ENCODE measurements at regions not wholly inside any gene's neighbourhood (a gene's known extent, or its start where the extent isn't known, plus 50 kb on each side); places are given as distances from the start of the nearest gene placed in this dataset.

DNA sequence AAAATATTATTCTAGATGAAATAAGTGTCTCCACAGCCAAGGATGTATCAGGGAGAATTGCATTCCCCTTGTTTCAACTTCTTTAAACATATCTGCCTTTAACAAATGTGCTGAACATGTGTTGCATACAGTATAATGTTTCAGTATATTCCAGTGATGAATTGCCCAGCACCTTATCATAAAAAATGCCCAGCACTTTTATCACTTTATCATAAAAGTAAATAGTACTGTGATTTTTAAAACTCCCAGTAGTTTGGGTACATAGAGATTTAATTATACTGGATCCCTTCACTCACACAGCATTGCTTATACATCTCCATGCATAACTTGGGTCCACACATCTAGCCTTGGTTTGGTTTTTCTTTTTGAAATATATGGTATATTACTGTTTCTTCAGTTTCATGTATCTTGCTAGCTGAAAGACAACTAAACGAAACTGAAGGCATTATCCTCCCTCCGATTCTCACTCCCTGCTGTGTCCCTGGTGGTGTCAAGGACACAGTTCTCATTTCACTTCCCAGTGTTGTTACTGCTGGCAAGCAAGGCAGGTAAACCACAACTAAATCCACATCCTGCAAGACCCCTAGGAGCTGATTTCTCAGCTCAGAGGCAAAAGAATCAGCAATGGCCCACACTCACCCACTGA is 118.2 kb upstream of the SLC44A3 start:
- DNase-seq = no peak

DNA sequence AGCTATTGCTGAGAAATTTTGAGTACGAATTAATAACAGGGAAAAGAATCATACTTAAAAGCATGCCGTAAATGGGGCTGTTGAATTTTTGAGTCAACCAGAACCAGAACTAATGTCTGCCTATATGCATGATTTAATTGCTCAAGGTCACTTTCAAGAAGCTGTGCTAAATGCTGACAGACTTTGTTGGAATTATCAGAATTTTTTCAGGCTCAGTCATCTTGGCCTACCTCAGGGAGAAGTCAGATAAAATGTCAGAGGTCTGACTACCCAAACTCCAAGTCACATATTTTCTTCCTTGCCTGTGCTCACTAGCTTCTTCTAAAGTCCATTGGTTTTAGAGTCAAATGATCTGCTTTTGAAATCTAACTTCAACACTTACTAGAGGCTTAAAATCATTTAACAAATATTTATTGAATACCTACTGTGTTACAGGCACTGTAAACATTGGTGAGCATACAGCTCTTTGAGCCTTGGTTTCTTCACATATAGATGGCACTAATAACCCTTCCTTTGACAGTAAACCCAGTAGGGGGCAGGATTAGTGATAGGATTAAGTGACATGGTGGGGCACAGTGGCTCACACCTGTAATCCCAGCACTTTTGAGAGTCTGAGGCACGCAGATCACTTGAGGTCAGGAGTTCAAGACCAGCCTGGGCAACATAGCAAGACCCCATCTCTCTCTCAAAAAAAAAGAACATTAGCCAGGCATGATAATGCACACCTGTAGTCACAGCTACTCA is 121.2 kb upstream of the SLC44A3 start:
- no peak for DNase-seq

DNA sequence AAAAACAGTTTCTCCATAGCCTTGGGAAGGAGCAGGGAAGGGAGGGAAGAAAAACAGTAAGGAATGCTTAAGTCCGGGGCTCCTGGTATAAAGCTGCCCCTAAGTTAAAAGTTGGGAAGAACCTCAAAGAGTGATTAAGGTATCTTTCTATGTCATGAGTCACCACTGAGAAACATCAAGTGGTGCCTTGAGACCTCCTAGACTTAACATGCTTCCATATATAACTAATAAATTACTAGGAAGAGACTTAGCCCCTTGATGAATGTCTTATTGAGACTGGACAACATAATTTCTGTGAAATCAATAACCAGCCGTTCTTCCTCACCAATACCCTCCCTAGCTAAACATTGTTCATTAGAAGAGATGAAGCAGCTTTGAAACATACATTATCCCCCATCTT is 121.8 kb upstream of the SLC44A3 start:
- DNase-seq = no peak

GRCh38 chr1:94697839-94698238 is 122.3 kb upstream of the SLC44A3 start:
- peak; percentile 69 for DNase-seq

- DNase-seq = no peak
Measured at GRCh38 chr1:94694226-94694915, 125.8 kb upstream of the SLC44A3 start.

DNA sequence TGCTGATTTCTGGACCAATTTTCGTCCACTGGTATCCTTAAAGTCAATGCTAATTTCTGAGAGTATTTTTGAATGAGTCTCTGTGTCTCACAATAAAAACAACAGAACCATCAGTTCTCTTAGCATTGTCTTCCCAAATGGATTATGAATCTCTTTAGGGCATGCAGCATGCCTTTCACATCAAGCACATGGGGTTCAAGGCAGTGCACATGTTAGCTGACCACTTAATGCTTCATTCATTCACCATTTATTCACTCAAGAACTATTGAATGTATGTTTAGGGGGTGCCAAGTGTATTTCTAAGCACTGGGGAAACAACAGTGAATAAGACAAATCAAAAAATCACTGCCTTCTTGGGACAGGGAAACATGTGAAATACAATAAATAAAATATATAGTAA is 126.7 kb upstream of the SLC44A3 start:
- no peak for DNase-seq

- DNase-seq = no peak
Measured at GRCh38 chr1:94693029-94693428, 127.1 kb upstream of the SLC44A3 start.

DNA sequence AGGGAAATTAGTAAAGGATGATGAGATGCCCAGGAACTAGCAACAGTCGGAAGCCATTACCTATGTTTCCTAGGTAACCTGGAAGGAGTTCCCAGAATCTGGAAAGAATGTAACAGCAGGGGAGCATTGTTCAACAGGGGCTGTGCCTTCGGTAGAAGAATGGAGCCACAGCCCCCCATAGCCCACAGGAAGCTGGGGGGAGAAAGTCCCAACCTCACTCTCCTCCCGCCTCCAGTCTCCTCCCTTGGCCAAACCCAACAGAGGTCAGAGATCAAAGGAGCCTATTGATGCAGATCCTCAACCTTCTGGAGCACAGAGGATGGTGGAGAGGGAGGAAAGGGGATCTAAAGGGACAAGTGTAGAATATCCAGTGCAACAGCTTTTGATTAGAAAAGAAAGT is 131.5 kb upstream of the SLC44A3 start:
- DNase-seq = no peak

- no peak for DNase-seq
Measured at GRCh38 chr1:94686882-94687281, 133.3 kb upstream of the SLC44A3 start.

DNA sequence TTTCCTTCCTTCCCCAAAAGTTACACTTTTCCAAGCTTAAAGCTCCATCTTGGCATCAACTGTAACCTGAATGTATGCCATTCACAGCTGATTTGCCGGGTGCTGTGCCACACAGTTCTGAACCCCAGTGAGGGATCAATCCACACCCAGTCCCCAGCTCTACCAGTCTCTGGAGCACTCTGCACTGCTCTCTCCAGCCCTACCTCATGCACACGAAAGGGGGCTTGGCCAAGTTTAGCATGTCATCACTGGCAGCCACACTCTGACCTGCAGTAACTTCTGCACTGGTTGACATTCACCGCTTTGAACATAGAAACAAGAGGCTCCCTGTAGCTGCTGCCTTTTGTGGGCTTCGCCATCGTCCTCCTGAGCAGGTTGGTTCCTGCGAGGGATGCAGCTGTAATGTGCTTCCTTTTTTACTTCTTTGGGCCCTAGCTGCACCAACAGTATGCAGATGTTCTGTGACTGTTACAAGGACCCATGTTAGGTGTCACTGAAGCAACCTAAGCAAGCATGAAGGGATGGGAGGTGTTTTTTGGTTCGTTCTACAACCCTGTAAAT is 135.4 kb upstream of the SLC44A3 start:
- no peak for DNase-seq

DNA sequence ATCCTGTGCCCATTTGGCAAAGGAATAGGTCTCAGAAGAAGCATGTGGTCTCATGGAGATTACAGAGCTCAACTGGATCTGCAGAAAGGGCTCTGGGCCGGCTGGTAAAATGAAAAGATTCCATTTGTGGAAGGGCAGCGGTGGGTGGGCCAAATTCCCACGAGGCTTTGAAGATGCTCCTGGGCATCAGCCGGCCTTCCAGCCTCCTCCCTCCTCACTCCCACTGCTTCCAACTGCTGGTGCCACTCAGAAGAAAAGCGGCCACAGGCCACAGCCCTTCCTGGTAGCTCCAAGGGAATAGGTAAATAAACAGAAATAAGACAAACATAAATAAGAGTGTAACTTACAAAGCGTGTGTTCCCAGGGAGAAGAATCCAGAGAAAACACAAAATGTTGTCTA is 136.3 kb upstream of the SLC44A3 start:
- no peak for DNase-seq

- no peak for DNase-seq
Measured at GRCh38 chr1:94680039-94680377, 138.4 kb upstream of the F3 start.

DNA sequence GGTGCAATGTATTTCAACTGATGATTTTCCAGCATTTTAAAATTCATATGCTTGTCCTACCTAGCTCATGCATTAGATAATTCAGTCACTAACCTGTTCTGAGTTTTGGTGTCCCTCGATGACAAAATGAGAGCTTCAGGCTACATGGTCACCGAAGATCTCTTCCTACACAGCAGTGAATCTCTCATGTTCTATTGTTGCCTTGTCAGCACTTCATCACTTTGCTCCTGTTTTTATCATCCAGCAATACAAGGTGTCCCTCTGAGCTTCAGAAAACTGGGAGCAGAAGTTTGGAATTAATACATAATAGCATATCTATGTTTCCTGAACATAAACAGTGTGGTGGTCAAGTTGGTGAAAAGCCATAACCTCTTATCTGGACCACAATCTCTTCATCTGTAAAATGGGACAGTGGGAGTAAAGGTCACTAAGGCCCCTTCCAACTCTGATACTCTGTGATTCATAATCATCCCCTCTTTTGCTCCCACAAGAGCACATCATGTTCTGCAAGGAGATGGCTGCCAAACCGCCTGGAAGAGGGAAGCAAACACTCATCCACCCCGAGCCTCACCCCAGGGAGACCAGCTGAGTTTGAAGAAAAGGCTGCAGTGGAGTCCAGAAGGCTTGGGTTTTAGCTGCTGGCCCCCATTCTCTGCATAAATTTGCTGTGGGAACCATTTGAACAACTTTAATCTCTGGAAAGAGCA is 137.9 kb upstream of the F3 start:
- no peak for DNase-seq

- DNase-seq = no peak
Measured at GRCh38 chr1:94678202-94678848, 136.8 kb upstream of the F3 start.

DNA sequence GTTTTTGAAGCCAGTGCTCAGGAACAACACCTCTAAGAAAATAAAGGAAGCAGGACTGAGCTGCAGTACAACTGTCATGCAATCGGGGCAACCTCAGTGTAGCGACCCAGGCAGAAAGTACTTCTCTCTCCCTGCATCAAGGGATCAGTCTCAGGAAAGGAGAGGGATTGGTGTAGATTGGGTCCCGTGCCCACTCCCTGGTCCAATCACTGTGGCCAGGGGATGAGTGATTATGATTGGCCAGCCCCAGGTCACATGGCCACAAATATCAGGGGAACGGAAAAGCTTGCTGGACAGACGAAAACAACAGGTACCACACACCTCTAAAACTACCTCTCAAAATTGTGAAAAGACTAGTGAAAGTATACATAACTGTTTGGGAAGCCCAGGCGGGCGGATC is 136.2 kb upstream of the F3 start:
- DNase-seq = no peak

- no peak for DNase-seq
Measured at GRCh38 chr1:94677087-94677486, 135.5 kb upstream of the F3 start.

GRCh38 chr1:94676686-94677085 is 135.1 kb upstream of the F3 start:
- no peak for DNase-seq

DNA sequence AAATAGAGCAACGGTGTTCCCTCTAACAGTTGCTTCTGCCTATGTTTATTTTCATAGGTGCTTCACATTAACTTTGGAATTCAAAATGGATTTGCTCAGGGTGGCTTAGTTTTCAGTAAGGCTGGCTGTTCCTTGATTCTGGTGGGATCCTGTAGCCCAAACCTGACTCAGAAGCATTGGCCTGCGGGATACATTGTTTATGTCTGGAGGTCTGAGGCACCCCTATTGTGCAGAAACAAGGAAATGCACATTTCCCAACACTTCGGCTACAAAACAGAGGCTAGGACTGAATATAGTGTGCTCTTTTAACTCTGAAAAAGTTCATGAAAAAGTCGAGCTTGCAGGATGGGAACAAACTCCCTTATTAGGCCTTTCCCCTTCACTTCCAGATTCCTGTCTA is 133.8 kb upstream of the F3 start:
- DNase-seq = no peak

DNA sequence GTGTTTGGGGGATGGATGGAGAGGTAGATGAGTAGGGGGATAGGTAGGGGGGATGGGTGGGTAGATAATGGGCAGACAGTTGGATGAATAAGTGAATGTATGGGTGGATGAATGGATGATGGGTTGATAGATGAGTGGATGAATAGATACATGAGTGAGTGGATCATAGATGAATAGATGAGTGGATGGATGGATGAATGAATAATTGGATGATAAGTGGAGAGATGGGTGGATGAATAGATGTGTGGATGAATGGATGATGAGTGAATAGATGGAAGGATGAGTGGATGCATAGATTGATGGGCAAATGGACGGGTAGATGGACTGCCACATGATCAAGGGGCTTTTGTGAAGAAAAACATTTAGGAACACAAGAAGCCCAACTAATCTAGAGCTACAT is 133.3 kb upstream of the F3 start:
- no peak for DNase-seq

GRCh38 chr1:94672934-94673333 is 131.4 kb upstream of the F3 start:
- DNase-seq = no peak

DNA sequence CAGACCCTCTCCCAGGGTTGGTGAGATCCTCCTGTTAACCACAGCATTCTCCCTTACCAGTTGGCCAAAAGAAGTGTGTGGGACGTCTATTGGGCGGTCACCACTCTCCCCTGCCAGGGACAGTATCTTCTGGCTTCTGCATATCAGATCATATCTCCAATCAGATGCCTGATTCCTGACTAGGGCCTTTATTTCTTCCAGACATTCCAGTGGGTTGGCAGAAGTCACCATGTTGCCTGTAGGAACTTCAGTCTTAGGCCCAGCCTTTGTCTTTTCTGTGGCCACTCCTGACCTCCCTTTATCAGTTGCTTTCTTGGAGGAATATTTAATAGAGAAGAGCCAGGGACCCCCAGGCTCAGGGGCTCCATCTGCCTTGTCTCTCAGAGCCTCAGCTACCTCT is 130.4 kb upstream of the F3 start:
- DNase-seq = no peak

- no peak for DNase-seq
Measured at GRCh38 chr1:94670273-94670672, 128.7 kb upstream of the F3 start.

- DNase-seq = no peak
Measured at GRCh38 chr1:94669198-94669597, 127.6 kb upstream of the F3 start.

All from NCI-H1436 treated with DMSO at 0.1 percent for 48 hours (cell line).